GM04503 (cell line): ENCODE measurements at regions not wholly inside any gene's neighbourhood (a gene's known extent, or its start where the extent isn't known, plus 50 kb on each side); places are given as distances from the start of the nearest gene placed in this dataset.

Source experiments
- DNase-seq: peaks from one replicate; pipeline ENCODE4 v3.0.0-alpha.2; 2012; ENCODE audit warnings: low read depth

GRCh38 chr1:239826211-239826610 is 265.5 kb upstream of the FMN2 start:
- no peak for DNase-seq

GRCh38 chr1:239826736-239827135 is 264.9 kb upstream of the FMN2 start:
- no peak for DNase-seq

- no peak for DNase-seq
Observed at GRCh38 chr1:239829535-239829934, 262.1 kb upstream of the FMN2 start.

- DNase-seq: no peak
Observed at GRCh38 chr1:239831577-239832355, 259.9 kb upstream of the FMN2 start.

- DNase-seq: no peak
Observed at GRCh38 chr1:239833723-239834122, 258.0 kb upstream of the FMN2 start.

- DNase-seq: no peak
Observed at GRCh38 chr1:239835946-239836440, 255.7 kb upstream of the FMN2 start.

- no peak for DNase-seq
Observed at GRCh38 chr1:239840336-239840735, 251.3 kb upstream of the FMN2 start.

- DNase-seq: no peak
Observed at GRCh38 chr1:239840790-239841189, 250.9 kb upstream of the FMN2 start.

- no peak for DNase-seq
Observed at GRCh38 chr1:239841631-239842030, 250.1 kb upstream of the FMN2 start.

GRCh38 chr1:239843541-239843940 is 248.1 kb upstream of the FMN2 start:
- DNase-seq: no peak

GRCh38 chr1:239844833-239845232 is 246.8 kb upstream of the FMN2 start:
- no peak for DNase-seq

- no peak for DNase-seq
Observed at GRCh38 chr1:239854922-239855321, 236.8 kb upstream of the FMN2 start.

- DNase-seq: no peak
Observed at GRCh38 chr1:239856067-239856466, 235.6 kb upstream of the FMN2 start.

GRCh38 chr1:239856924-239857323 is 234.8 kb upstream of the FMN2 start:
- no peak for DNase-seq

- DNase-seq: no peak
Observed at GRCh38 chr1:239858057-239858456, 233.6 kb upstream of the FMN2 start.

GRCh38 chr1:239858529-239858928 is 233.2 kb upstream of the FMN2 start:
- DNase-seq: no peak

GRCh38 chr1:239861985-239862384 is 229.7 kb upstream of the FMN2 start:
- no peak for DNase-seq

GRCh38 chr1:239868058-239868832 is 223.4 kb upstream of the FMN2 start:
- no peak for DNase-seq

- DNase-seq: no peak
Observed at GRCh38 chr1:239870194-239870593, 221.5 kb upstream of the FMN2 start.

- DNase-seq: no peak
Observed at GRCh38 chr1:239872626-239873025, 219.1 kb upstream of the FMN2 start.

GRCh38 chr1:239874831-239875230 is 216.9 kb upstream of the FMN2 start:
- no peak for DNase-seq

GRCh38 chr1:239879321-239880170 is 212.1 kb upstream of the FMN2 start:
- DNase-seq: no peak
